ENCODE measurements at regions not wholly inside any gene's neighbourhood (a gene's known extent, or its start where the extent isn't known, plus 50 kb on each side); places are given as distances from the start of the nearest gene placed in this dataset.
"Not testable (repeated sequence)": the region's sequence is repeated elsewhere in the genome, so short reads cannot be mapped to it uniquely, and the experiment has no call there.

- DNase-seq, result peak; percentile 27
These were observed 141.3 kb upstream of the ARG1 start for GRCh38 chr6:131431718-131432117.

GRCh38 chr6:131433927-131434326 lies 139.1 kb upstream of the ARG1 start:
- DNase-seq, result no peak

GRCh38 chr6:131436358-131436757 lies 136.7 kb upstream of the ARG1 start:
- no peak for DNase-seq

- no peak for DNase-seq
These were observed 130.0 kb upstream of the ARG1 start for GRCh38 chr6:131443014-131443413.

GRCh38 chr6:131443514-131443913 lies 129.5 kb upstream of the ARG1 start:
- no peak for DNase-seq

- not testable (repeated sequence) for DNase-seq
These were observed 127.7 kb upstream of the ARG1 start for GRCh38 chr6:131445356-131445755.

- DNase-seq, result peak; percentile 22
These were observed 122.2 kb upstream of the ARG1 start for GRCh38 chr6:131450861-131451260.

- DNase-seq, result peak; percentile 28
These were observed 121.5 kb upstream of the ARG1 start for GRCh38 chr6:131451321-131452144.

GRCh38 chr6:131453803-131454202 lies 119.2 kb upstream of the ARG1 start:
- no peak for DNase-seq

- no peak for DNase-seq
These were observed 116.5 kb upstream of the ARG1 start for GRCh38 chr6:131456565-131456964.

GRCh38 chr6:131459005-131459404 lies 114.0 kb upstream of the ARG1 start:
- DNase-seq, result no peak

- peak; percentile 75 for DNase-seq
These were observed 112.4 kb upstream of the ARG1 start for GRCh38 chr6:131460614-131461000.

- DNase-seq, result no peak
These were observed 103.9 kb upstream of the ARG1 start for GRCh38 chr6:131469130-131469529.

GRCh38 chr6:131470534-131470933 lies 102.5 kb upstream of the ARG1 start:
- DNase-seq, result no peak

- DNase-seq, result no peak
These were observed 101.7 kb upstream of the ARG1 start for GRCh38 chr6:131471331-131471730.

GRCh38 chr6:131473303-131473702 lies 99.7 kb upstream of the ARG1 start:
- not testable (repeated sequence) for DNase-seq

- DNase-seq, result no peak
These were observed 96.7 kb upstream of the ARG1 start for GRCh38 chr6:131476362-131476761.

- not testable (repeated sequence) for DNase-seq
These were observed 94.2 kb upstream of the ARG1 start for GRCh38 chr6:131478740-131479211.

- DNase-seq, result no peak
These were observed 86.4 kb upstream of the ARG1 start for GRCh38 chr6:131486608-131487007.

- no peak for DNase-seq
These were observed 84.2 kb upstream of the ARG1 start for GRCh38 chr6:131488780-131489179.

- DNase-seq, result no peak
These were observed 82.6 kb upstream of the ARG1 start for GRCh38 chr6:131490441-131490840.

- DNase-seq, result peak; percentile 33
These were observed 80.0 kb upstream of the ARG1 start for GRCh38 chr6:131492932-131493573.

GRCh38 chr6:131504387-131504786 lies 68.6 kb upstream of the ARG1 start:
- DNase-seq, result not testable (repeated sequence)

GRCh38 chr6:131510094-131510493 lies 62.9 kb upstream of the ARG1 start:
- no peak for DNase-seq
